Neuronal stem cell (in vitro differentiated cells): ENCODE measurements at regions not wholly inside any gene's neighbourhood (a gene's known extent, or its start where the extent isn't known, plus 50 kb on each side); places are given as distances from the start of the nearest gene placed in this dataset.

ENCODE experiments used
- DNase-seq: peaks from one replicate; pipeline ENCODE4 v3.0.0-alpha.2; 2013; ENCODE audit warnings: low spot score
- H2AFZ ChIP-seq: one replicate; pipeline ENCODE4 v1.6.1; 2013; ENCODE audit warnings: mild to moderate bottlenecking, low read length, inconsistent platforms
- H2AK5ac ChIP-seq: 2 replicates; pipeline ENCODE4 v1.6.1; 2013; ENCODE audit warnings: low read depth, mild to moderate bottlenecking, inconsistent platforms, low read length, moderate library complexity, mixed read lengths
- H2BK120ac ChIP-seq: 2 replicates; pipeline ENCODE4 v1.6.1; 2013; ENCODE audit warnings: low read depth, mild to moderate bottlenecking, inconsistent platforms, low read length, moderate library complexity, mixed read lengths
- H2BK12ac ChIP-seq: one replicate; pipeline ENCODE4 v1.6.1; 2013; ENCODE audit warnings: low read length, inconsistent platforms
- H2BK15ac ChIP-seq: 2 replicates; pipeline ENCODE4 v1.6.1; 2013; ENCODE audit warnings: mild to moderate bottlenecking, low read length, inconsistent platforms, mixed read lengths
- H2BK5ac ChIP-seq: one replicate; pipeline ENCODE4 v1.6.1; 2013; ENCODE audit warnings: inconsistent platforms, mild to moderate bottlenecking, low read length, moderate library complexity
- H3K14ac ChIP-seq: one replicate; pipeline ENCODE4 v1.6.1; 2013; ENCODE audit warnings: low read length, inconsistent platforms
- H3K18ac ChIP-seq: 2 replicates; pipeline ENCODE4 v1.6.1; 2013; ENCODE audit warnings: low read length, inconsistent platforms
- H3K23ac ChIP-seq: 2 replicates; pipeline ENCODE4 v1.6.1; 2013; ENCODE audit warnings: low read depth, mild to moderate bottlenecking, mixed read lengths, low read length, inconsistent platforms; ENCODE audit not compliant: poor library complexity
- H3K27ac ChIP-seq: replicated peaks from 3 replicates; pipeline ENCODE4 v1.5.1; 2013; ENCODE audit warnings: low read length, inconsistent platforms
- H3K27me3 ChIP-seq, 3 experiments: 2 replicates each; pipeline ENCODE4 v1.6.1; 2013; ENCODE audit warnings: low read length in 3 of 3, mild to moderate bottlenecking in 2 of 3, inconsistent platforms in 1 of 3, low read depth in 1 of 3, mixed read lengths in 1 of 3, moderate library complexity in 1 of 3; ENCODE audit not compliant: control insufficient read depth in 3 of 3, insufficient read depth in 3 of 3
- H3K36me3 ChIP-seq, 2 donors: replicated peaks in 1 of 2; 2 replicates each; pipeline ENCODE4 v1.6.1; 2013; ENCODE audit warnings: low read length in 2 of 2; ENCODE audit not compliant: control insufficient read depth in 2 of 2, insufficient read depth in 2 of 2
- H3K4ac ChIP-seq: 2 replicates; pipeline ENCODE4 v1.6.1; 2013; ENCODE audit warnings: inconsistent platforms, mild to moderate bottlenecking, low read length, moderate library complexity
- H3K4me1 ChIP-seq, 2 donors: 1 replicate in 1 of 2; 2 replicates in 1 of 2; pipeline ENCODE4 v1.6.1; 2013; ENCODE audit warnings: low read length in 2 of 2, low read depth in 1 of 2; ENCODE audit not compliant: control insufficient read depth in 2 of 2, insufficient read depth in 1 of 2
- H3K4me2 ChIP-seq: one replicate; pipeline ENCODE4 v1.6.1; 2013; ENCODE audit warnings: mild to moderate bottlenecking, low read length, inconsistent platforms; ENCODE audit not compliant: insufficient read depth, poor library complexity, severe bottlenecking
- H3K4me3 ChIP-seq, 2 donors: 2 replicates each; pipeline ENCODE4 v1.5.1; 2013; ENCODE audit warnings: low read length in 2 of 2, mild to moderate bottlenecking in 2 of 2, inconsistent platforms in 1 of 2, moderate library complexity in 1 of 2
- H3K79me1 ChIP-seq: one replicate; pipeline ENCODE4 v1.6.1; 2013; ENCODE audit warnings: low read depth, mild to moderate bottlenecking, inconsistent platforms, low read length, moderate library complexity
- H3K9ac ChIP-seq: one replicate; pipeline ENCODE4 v1.6.1; 2013; ENCODE audit warnings: mild to moderate bottlenecking, low read depth, low read length, inconsistent platforms; ENCODE audit not compliant: poor library complexity
- H3K9me3 ChIP-seq, 2 donors: replicated peaks in 1 of 2; 2 replicates each; pipeline versions ENCODE3 to v1.6.1; 2013; ENCODE audit warnings: low read length in 2 of 2, mild to moderate bottlenecking in 2 of 2, inconsistent platforms in 1 of 2, low read depth in 1 of 2, mixed read lengths in 1 of 2, moderate library complexity in 1 of 2; ENCODE audit not compliant: control insufficient read depth in 2 of 2, insufficient read depth in 1 of 2
- H4K8ac ChIP-seq: one replicate; pipeline ENCODE4 v1.6.1; 2013; ENCODE audit warnings: low read depth, mild to moderate bottlenecking, inconsistent platforms, low read length, moderate library complexity
- H4K91ac ChIP-seq: one replicate; pipeline ENCODE4 v1.6.1; 2013; ENCODE audit warnings: low read length, low read depth, mild to moderate bottlenecking, inconsistent platforms; ENCODE audit not compliant: poor library complexity
- WGBS, 2 donors: extraction: QIAGEN DNeasy Blood & Tissue Kit; methylation state at CpG; one replicate each; pipeline ENCODE4 v1.1.7; 2013; ENCODE audit warnings: missing lambda C conversion rate in 2 of 2, mixed read lengths in 1 of 2; ENCODE audit not compliant: insufficient read length in 2 of 2, insufficient replicate concordance in 1 of 2; ENCODE audit errors: extremely low coverage in 2 of 2; 5-methylcytosine and 5-hydroxymethylcytosine counted together

- no peaks in the 10 kb centered on the region for H3K79me1 ChIP-seq
- H3K36me3 ChIP-seq: no peaks in the 10 kb centered on the region
- H3K27ac ChIP-seq: no peak overlapping the region
- no peak overlapping the region for H4K91ac ChIP-seq
- no peak overlapping the region for H3K4ac ChIP-seq
- peaks cover 8 to 86% (median 22%) of the 10 kb centered on the region in 3 experiments for H3K27me3 ChIP-seq
- no peak overlapping the region for H3K14ac ChIP-seq
- peaks cover 0 to 4% of the 10 kb centered on the region in 2 donors for H3K4me1 ChIP-seq
- no peak overlapping the region for H2BK12ac ChIP-seq
- no peak overlapping the region for H3K23ac ChIP-seq
- no CpG with 5 or more reads among the region's 1 CpG for WGBS, 2 donors
- DNase-seq: no peak
- H2AK5ac ChIP-seq: no peak overlapping the region
- H3K4me3 ChIP-seq: no peak overlapping the region
- no peak overlapping the region for H3K18ac ChIP-seq
- H3K4me2 ChIP-seq: no peak overlapping the region
- H2AFZ ChIP-seq: no peak overlapping the region
- H4K8ac ChIP-seq: no peak overlapping the region
- H3K9me3 ChIP-seq: peaks cover 0 to under 1% of the 10 kb centered on the region in 2 donors
- no peak overlapping the region for H2BK120ac ChIP-seq
- H3K9ac ChIP-seq: no peak overlapping the region
- H2BK15ac ChIP-seq: no peak overlapping the region
- no peak overlapping the region for H2BK5ac ChIP-seq
Observed at GRCh38 chr7:25864511-25864910, 287.5 kb upstream of the NFE2L3 start.

GRCh38 chr7:25864943-25865751, 286.9 kb upstream of the NFE2L3 start:
- no peaks in the 10 kb centered on the region for H3K9me3 ChIP-seq
- no peak overlapping the region for H3K9ac ChIP-seq
- H2BK5ac ChIP-seq: no peak overlapping the region
- no peak overlapping the region for H3K4me2 ChIP-seq
- H2BK120ac ChIP-seq: no peak overlapping the region
- H2BK12ac ChIP-seq: no peak overlapping the region
- no peak overlapping the region for H2AFZ ChIP-seq
- no peak overlapping the region for H2AK5ac ChIP-seq
- H3K18ac ChIP-seq: no peak overlapping the region
- H4K8ac ChIP-seq: no peak overlapping the region
- no peak overlapping the region for H3K23ac ChIP-seq
- H4K91ac ChIP-seq: no peak overlapping the region
- no peak overlapping the region for H3K4ac ChIP-seq
- H3K79me1 ChIP-seq: no peaks in the 10 kb centered on the region
- H3K36me3 ChIP-seq: no peaks in the 10 kb centered on the region
- H3K27ac ChIP-seq: no peak overlapping the region
- no peak overlapping the region for H3K4me3 ChIP-seq
- H3K27me3 ChIP-seq: peaks cover 8 to 86% (median 16%) of the 10 kb centered on the region in 3 experiments
- no peak overlapping the region for H2BK15ac ChIP-seq
- no peak for DNase-seq
- no peak overlapping the region for H3K14ac ChIP-seq
- peaks cover 0 to 4% of the 10 kb centered on the region in 2 donors for H3K4me1 ChIP-seq
- WGBS, 2 donors: no CpG with 5 or more reads among the region's 3 CpGs

- H2BK15ac ChIP-seq: no peak overlapping the region
- no peak overlapping the region for H4K91ac ChIP-seq
- H3K9ac ChIP-seq: no peak overlapping the region
- H3K36me3 ChIP-seq: no peaks in the 10 kb centered on the region
- no peak overlapping the region for H2BK12ac ChIP-seq
- H3K79me1 ChIP-seq: no peaks in the 10 kb centered on the region
- no peak overlapping the region for H4K8ac ChIP-seq
- H3K18ac ChIP-seq: no peak overlapping the region
- H3K4me1 ChIP-seq: no peaks in the 10 kb centered on the region
- H2BK120ac ChIP-seq: no peak overlapping the region
- DNase-seq: no peak
- H2AK5ac ChIP-seq: no peak overlapping the region
- no peak overlapping the region for H2BK5ac ChIP-seq
- H3K27ac ChIP-seq: no peak overlapping the region
- no peak overlapping the region for H3K4me3 ChIP-seq
- no peaks in the 10 kb centered on the region for H3K9me3 ChIP-seq
- H3K4me2 ChIP-seq: no peak overlapping the region
- H3K23ac ChIP-seq: no peak overlapping the region
- no peak overlapping the region for H3K14ac ChIP-seq
- H2AFZ ChIP-seq: no peak overlapping the region
- peaks cover 0 to 80% (median 0%) of the 10 kb centered on the region in 3 experiments for H3K27me3 ChIP-seq
- H3K4ac ChIP-seq: no peak overlapping the region
- WGBS, 2 donors: no CpG with 5 or more reads among the region's 1 CpG
Observed at GRCh38 chr7:25868509-25868908, 283.5 kb upstream of the NFE2L3 start.

GRCh38 chr7:25870574-25870973, 281.4 kb upstream of the NFE2L3 start:
- no peak overlapping the region for H2BK12ac ChIP-seq
- H3K9me3 ChIP-seq: no peaks in the 10 kb centered on the region
- WGBS, 2 donors: no CpG with 5 or more reads among the region's 3 CpGs

More at GRCh38 chr7:25870574-25870973, 281.4 kb upstream of the NFE2L3 start:
- H3K23ac ChIP-seq: no peak overlapping the region
- no peak overlapping the region for H3K9ac ChIP-seq
- DNase-seq: no peak
- peaks cover 0 to 60% (median 0%) of the 10 kb centered on the region in 3 experiments for H3K27me3 ChIP-seq
- H2BK5ac ChIP-seq: no peak overlapping the region
- no peak overlapping the region for H4K91ac ChIP-seq
- no peaks in the 10 kb centered on the region for H3K4me1 ChIP-seq
- H4K8ac ChIP-seq: no peak overlapping the region
- no peak overlapping the region for H2AFZ ChIP-seq
- no peak overlapping the region for H2BK120ac ChIP-seq
- H3K4ac ChIP-seq: no peak overlapping the region
- no peak overlapping the region for H2AK5ac ChIP-seq
- H3K4me3 ChIP-seq: no peak overlapping the region
- H3K27ac ChIP-seq: no peak overlapping the region
- no peaks in the 10 kb centered on the region for H3K36me3 ChIP-seq
- no peak overlapping the region for H2BK15ac ChIP-seq
- H3K79me1 ChIP-seq: no peaks in the 10 kb centered on the region
- no peak overlapping the region for H3K14ac ChIP-seq
- H3K18ac ChIP-seq: no peak overlapping the region
- H3K4me2 ChIP-seq: no peak overlapping the region
